Upper lobe of right lung (tissue), 1 donor: ENCODE measurements at regions not wholly inside any gene's neighbourhood (a gene's known extent, or its start where the extent isn't known, plus 50 kb on each side); places are given as distances from the start of the nearest gene placed in this dataset.

Experiments
- ATAC-seq: fragments of 200-7000 bp; cut with Tn5 transposase; one replicate; pipeline ENCODE4 v1.9.1; 2020; ENCODE audit warnings: mild to moderate bottlenecking, moderate library complexity
- DNase-seq: peaks from one replicate; pipeline ENCODE4 v3.0.0-alpha.2; 2020
- H3K27ac ChIP-seq: fragments of 200-600 bp; one replicate; pipeline ENCODE4 v1.8.0; 2022
- H3K27me3 ChIP-seq: fragments of 200-600 bp; one replicate; pipeline ENCODE4 v1.8.0; 2022; ENCODE audit warnings: mild to moderate bottlenecking
- H3K36me3 ChIP-seq: fragments of 200-600 bp; one replicate; pipeline ENCODE4 v1.8.0; 2022
- H3K4me1 ChIP-seq: fragments of 200-600 bp; one replicate; pipeline ENCODE4 v1.8.0; 2022
- H3K4me3 ChIP-seq: fragments of 200-600 bp; one replicate; pipeline ENCODE4 v1.8.0; 2022; ENCODE audit warnings: mild to moderate bottlenecking
- H3K9me3 ChIP-seq: fragments of 200-600 bp; one replicate; pipeline ENCODE4 v1.8.0; 2022
- intact Hi-C: fragments of 100-400 bp; cut with DNase I; formaldehyde crosslinking; loops from one replicate; pipeline ENCODE4 v1.11.0; 2022
- TF ChIP-seq, protein P1 (sequence below): fragments of 200-600 bp; IDR thresholded peaks from one replicate; pipeline ENCODE4 v1.8.0; 2022; ENCODE audit warnings: antibody characterized with exemption
- donor health status: DM: no; HTN: yes; CAD: no; lungs with severe emphysema.

DNA sequence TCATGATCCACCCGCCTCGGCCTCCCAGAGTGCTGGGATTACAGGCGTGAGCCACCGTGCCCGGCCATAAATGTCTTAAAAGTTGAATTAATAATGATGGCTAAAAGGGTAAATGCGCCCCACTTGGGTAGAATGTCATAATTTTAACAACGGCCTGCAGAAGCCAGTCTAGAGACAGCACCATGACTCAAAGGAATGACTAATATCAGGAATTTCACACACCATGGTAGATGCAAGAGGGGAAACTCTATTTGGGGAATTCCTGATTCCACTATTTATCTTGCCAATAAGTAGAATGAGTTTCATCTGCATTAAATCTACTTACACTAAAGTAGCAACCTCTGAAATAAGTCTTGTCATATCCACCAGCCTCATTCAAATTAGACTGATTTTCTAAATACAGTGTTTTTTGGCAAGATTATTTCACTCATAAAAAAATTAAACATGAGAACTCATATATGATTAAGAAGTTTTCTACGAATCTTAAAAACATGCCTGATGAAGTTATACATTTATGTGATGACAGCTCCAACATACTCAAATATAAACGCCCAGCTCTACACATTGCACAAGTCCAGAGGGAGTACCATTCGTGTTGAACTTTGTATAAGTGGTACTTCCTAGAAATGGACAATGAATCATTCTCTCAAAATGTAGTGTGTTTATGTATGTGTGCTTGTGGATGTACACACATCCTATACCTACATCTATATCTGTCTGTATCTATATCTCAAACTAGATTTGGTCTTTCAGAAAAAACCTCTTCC, 309.7 kb downstream of the IRS1 start:
- Histone ChIP-seq H3K27me3 (no peaks in the 10 kb centered on the region), H3K27ac (no peak overlapping the region), H3K9me3 (no peaks in the 10 kb centered on the region), H3K4me1 (no peaks in the 10 kb centered on the region), H3K36me3 (no peaks in the 10 kb centered on the region), H3K4me3 (no peak overlapping the region)
- DNase-seq: no peak
- ATAC-seq: no peak
- intact Hi-C loops: no loop called here
- TF ChIP-seq, protein P1, sequence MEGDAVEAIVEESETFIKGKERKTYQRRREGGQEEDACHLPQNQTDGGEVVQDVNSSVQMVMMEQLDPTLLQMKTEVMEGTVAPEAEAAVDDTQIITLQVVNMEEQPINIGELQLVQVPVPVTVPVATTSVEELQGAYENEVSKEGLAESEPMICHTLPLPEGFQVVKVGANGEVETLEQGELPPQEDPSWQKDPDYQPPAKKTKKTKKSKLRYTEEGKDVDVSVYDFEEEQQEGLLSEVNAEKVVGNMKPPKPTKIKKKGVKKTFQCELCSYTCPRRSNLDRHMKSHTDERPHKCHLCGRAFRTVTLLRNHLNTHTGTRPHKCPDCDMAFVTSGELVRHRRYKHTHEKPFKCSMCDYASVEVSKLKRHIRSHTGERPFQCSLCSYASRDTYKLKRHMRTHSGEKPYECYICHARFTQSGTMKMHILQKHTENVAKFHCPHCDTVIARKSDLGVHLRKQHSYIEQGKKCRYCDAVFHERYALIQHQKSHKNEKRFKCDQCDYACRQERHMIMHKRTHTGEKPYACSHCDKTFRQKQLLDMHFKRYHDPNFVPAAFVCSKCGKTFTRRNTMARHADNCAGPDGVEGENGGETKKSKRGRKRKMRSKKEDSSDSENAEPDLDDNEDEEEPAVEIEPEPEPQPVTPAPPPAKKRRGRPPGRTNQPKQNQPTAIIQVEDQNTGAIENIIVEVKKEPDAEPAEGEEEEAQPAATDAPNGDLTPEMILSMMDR: no peak

DNA sequence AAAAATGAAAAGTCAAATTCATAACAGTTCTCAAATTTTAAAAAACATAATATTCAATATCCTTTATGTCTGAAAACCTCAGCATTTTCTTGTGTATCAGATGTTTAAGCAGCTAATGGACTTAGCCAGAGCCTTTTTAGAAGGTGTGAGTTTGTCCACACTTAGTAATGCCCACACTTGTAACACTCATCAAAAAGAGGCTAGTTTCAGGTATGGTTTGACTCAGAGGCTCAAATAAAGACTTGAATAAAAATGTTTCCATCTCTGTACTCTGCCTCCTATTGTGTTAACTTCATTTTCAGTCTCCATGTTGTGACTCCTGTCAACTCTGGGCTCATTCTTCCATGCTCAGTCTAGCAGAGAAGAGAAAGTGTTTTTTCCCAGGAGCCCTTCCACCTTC, 311.6 kb downstream of the IRS1 start:
- no peak overlapping the region for H3K27ac ChIP-seq
- no peaks in the 10 kb centered on the region for H3K9me3 ChIP-seq
- TF ChIP-seq, protein P1: no peak
- no peaks in the 10 kb centered on the region for H3K27me3 ChIP-seq
- no peak overlapping the region for H3K4me3 ChIP-seq
- no peak for ATAC-seq
- no peaks in the 10 kb centered on the region for H3K36me3 ChIP-seq
- H3K4me1 ChIP-seq: no peaks in the 10 kb centered on the region
- DNase-seq: no peak
- intact Hi-C loops: no loop called here

DNA sequence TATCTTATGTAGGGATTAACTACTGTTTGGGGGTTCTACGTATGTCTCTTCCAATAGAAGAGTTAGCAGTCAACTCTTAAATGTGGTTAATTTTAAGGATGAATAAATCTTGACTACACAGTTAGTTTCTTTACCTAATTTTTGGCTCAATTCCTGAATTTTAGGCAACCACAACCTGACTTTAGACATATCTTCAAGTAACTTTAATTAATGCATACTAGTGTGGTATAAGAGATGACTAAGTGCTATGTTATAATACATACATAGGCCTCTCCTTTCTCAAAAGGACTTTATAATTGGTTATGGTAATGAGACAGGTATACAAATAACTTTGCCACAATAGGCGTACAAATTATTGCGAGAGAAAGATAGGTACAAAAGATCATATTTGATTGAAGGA, 312.0 kb downstream of the IRS1 start:
- H3K4me3 ChIP-seq: no peak overlapping the region
- no peaks in the 10 kb centered on the region for H3K36me3 ChIP-seq
- H3K9me3 ChIP-seq: no peaks in the 10 kb centered on the region
- intact Hi-C loops: no loop called here
- ATAC-seq (no peak), DNase-seq (no peak)
- no peaks in the 10 kb centered on the region for H3K4me1 ChIP-seq
- no peak overlapping the region for H3K27ac ChIP-seq
- no peaks in the 10 kb centered on the region for H3K27me3 ChIP-seq
- TF ChIP-seq, protein P1: no peak

DNA sequence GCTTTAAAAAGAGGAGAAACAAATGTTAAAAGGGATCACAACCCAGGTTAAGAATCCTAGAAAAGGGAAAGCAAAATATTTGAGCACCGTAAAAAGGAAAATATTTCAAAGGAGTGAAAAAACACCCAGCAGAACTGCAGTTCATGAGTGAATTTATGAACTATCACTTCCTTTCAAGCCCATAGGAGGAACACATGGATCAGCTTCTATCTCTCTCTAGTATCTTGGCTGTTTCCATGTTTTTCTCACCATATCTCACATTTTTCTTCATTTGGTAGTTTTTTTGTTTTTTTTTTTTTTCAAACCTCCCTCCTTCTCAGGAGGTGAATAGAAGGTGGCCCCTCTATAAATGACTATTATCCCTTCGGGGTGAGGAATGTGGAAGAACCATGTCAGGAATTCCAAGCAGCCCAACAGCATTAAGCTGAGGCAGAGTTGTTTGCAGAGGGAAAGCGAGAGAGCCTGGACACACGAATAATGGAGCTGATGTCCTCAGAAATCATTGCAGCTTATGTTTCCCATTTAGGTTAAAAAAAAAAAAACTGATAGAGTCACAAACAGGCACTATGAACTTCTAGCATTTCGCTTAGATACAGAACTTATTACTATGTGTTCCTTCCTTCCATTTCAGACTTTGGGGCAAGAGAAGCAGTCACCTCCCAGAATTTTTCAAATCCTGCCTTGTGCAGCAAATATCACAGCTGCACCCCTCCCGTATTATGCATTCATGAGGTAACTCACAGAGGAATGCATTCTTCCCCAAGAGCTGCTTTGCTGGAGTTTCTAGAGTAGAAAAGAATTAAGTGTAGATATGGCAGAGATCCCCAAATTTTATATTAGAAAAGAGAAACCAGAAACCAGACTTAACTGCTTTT, 315.6 kb downstream of the IRS1 start:
- Histone ChIP-seq H3K4me1 (no peaks in the 10 kb centered on the region), H3K36me3 (no peaks in the 10 kb centered on the region), H3K27ac (no peak overlapping the region), H3K9me3 (no peaks in the 10 kb centered on the region), H3K27me3 (no peaks in the 10 kb centered on the region), H3K4me3 (no peak overlapping the region)
- TF ChIP-seq, protein P1: no peak
- DNase-seq: no peak
- intact Hi-C loops: no loop called here
- ATAC-seq: peak; percentile 32

DNA sequence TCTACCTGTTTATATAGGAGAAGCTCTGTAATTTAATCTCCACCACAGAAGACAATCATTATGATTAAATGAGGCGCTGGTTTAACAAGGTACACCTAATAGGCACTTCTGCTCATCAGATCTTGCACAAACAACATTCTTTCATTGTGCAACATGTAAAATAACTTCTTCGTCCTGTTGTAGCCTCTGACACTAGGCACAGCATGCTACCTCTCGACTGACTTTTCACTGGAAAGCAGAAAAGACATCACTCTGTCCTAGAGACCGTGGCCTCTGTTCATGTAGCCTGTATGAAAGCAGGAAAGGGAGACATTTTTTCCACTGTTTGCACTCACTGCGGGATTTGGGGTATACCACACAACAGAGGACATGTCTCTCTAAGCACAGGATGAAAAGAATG, 316.5 kb downstream of the IRS1 start:
- TF ChIP-seq, protein P1: no peak
- Histone ChIP-seq H3K9me3 (no peaks in the 10 kb centered on the region), H3K36me3 (no peaks in the 10 kb centered on the region), H3K27me3 (no peaks in the 10 kb centered on the region), H3K4me3 (no peak overlapping the region), H3K27ac (no peak overlapping the region), H3K4me1 (no peaks in the 10 kb centered on the region)
- DNase-seq (no peak), ATAC-seq (no peak)
- intact Hi-C loops: no loop called here
